ENCODE measurements at regions not wholly inside any gene's neighbourhood (a gene's known extent, or its start where the extent isn't known, plus 50 kb on each side); places are given as distances from the start of the nearest gene placed in this dataset.

GRCh38 chr6:98487612-98488011 lies 346.8 kb upstream of the POU3F2 start:
- DNase-seq = no peak

- no peak for DNase-seq
These were observed 336.1 kb upstream of the POU3F2 start for GRCh38 chr6:98498144-98498775.

- DNase-seq = no peak
These were observed 335.5 kb upstream of the POU3F2 start for GRCh38 chr6:98498866-98499265.

- DNase-seq = no peak
These were observed 320.2 kb upstream of the POU3F2 start for GRCh38 chr6:98514073-98514720.

GRCh38 chr6:98514796-98515195 lies 319.6 kb upstream of the POU3F2 start:
- DNase-seq = no peak

GRCh38 chr6:98516206-98516605 lies 318.2 kb upstream of the POU3F2 start:
- DNase-seq = no peak

GRCh38 chr6:98516866-98517265 lies 317.5 kb upstream of the POU3F2 start:
- DNase-seq = no peak

- DNase-seq = no peak
These were observed 308.5 kb upstream of the POU3F2 start for GRCh38 chr6:98525860-98526259.

- no peak for DNase-seq
These were observed 307.9 kb upstream of the POU3F2 start for GRCh38 chr6:98526465-98526864.

GRCh38 chr6:98529364-98529763 lies 305.0 kb upstream of the POU3F2 start:
- no peak for DNase-seq

- no peak for DNase-seq
These were observed 303.6 kb upstream of the POU3F2 start for GRCh38 chr6:98530732-98531131.

- DNase-seq = no peak
These were observed 302.4 kb upstream of the POU3F2 start for GRCh38 chr6:98532004-98532403.

- DNase-seq = no peak
These were observed 294.6 kb upstream of the POU3F2 start for GRCh38 chr6:98539741-98540140.

- no peak for DNase-seq
These were observed 288.0 kb upstream of the POU3F2 start for GRCh38 chr6:98546376-98546775.

- no peak for DNase-seq
These were observed 287.2 kb upstream of the POU3F2 start for GRCh38 chr6:98547151-98547550.

GRCh38 chr6:98547634-98548033 lies 286.7 kb upstream of the POU3F2 start:
- no peak for DNase-seq

GRCh38 chr6:98548301-98548700 lies 286.1 kb upstream of the POU3F2 start:
- no peak for DNase-seq

GRCh38 chr6:98560418-98560817 lies 274.0 kb upstream of the POU3F2 start:
- DNase-seq = no peak

GRCh38 chr6:98560841-98561240 lies 273.5 kb upstream of the POU3F2 start:
- no peak for DNase-seq

- no peak for DNase-seq
These were observed 268.2 kb upstream of the POU3F2 start for GRCh38 chr6:98566126-98566525.

- no peak for DNase-seq
These were observed 261.8 kb upstream of the POU3F2 start for GRCh38 chr6:98572579-98572978.

GRCh38 chr6:98574984-98575383 lies 259.4 kb upstream of the POU3F2 start:
- DNase-seq = no peak

GRCh38 chr6:98576791-98577190 lies 257.6 kb upstream of the POU3F2 start:
- DNase-seq = no peak

GRCh38 chr6:98578016-98578415 lies 256.4 kb upstream of the POU3F2 start:
- DNase-seq = no peak

GRCh38 chr6:98579079-98579478 lies 255.3 kb upstream of the POU3F2 start:
- DNase-seq = no peak

All from T-helper 9 cell (primary cell).